ENCODE measurements at regions not wholly inside any gene's neighbourhood (a gene's known extent, or its start where the extent isn't known, plus 50 kb on each side); places are given as distances from the start of the nearest gene placed in this dataset.

DNA sequence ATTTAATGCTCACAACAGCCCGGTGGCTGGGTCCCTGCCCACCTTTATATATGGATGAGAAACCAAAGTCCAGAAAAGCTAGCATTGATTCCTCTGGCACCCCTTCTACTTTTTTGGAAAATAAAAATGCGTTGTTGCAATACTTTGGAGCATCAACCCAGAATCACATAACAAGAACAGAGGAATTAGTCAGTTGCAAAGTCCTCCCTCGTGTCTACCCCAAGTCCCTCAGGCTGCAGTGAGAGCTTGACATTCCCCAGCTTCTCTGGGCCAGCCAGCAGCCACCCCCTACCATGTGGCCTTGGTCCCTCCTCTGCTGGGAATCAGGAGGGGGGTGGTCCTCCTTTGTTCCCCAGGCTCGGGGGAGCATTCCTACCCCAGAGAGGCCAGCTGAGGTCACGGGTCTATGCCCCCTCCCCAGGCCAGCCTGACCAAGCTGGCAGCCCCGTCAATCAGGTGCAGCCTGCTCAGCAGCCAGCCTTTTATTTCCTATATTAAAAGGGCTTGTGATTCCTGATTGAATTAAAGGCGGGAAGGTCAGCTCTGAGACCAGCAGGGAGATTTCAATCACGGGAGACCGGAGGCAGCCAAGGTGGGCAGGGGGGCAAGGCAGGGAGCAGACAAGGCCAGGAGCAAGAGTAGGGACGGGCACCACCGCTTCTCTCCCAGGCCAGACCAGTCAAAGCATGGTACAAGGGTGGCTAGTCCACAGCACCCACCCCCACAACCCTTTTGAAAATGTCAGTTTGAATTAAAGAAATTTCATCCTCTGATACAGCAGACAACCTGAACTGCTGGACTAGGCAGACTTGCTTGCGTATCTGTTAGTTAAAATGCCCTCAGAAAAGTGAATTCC is 158.9 kb downstream of the MRPL14 start:
- TF ChIP-seq, protein P1, sequence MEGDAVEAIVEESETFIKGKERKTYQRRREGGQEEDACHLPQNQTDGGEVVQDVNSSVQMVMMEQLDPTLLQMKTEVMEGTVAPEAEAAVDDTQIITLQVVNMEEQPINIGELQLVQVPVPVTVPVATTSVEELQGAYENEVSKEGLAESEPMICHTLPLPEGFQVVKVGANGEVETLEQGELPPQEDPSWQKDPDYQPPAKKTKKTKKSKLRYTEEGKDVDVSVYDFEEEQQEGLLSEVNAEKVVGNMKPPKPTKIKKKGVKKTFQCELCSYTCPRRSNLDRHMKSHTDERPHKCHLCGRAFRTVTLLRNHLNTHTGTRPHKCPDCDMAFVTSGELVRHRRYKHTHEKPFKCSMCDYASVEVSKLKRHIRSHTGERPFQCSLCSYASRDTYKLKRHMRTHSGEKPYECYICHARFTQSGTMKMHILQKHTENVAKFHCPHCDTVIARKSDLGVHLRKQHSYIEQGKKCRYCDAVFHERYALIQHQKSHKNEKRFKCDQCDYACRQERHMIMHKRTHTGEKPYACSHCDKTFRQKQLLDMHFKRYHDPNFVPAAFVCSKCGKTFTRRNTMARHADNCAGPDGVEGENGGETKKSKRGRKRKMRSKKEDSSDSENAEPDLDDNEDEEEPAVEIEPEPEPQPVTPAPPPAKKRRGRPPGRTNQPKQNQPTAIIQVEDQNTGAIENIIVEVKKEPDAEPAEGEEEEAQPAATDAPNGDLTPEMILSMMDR (IDR thresholded peaks at IDR 0.05; ENCODE audit: borderline replicate concordance, extremely low read depth, low read length, poor library complexity, severe bottlenecking) = no peak
- TF ChIP-seq EZH2 (IDR thresholded peaks at IDR 0.05; ENCODE audit: borderline replicate concordance, low read depth, low read length, severe bottlenecking) = no peak

Measured in DND-41 (cell line).